Dendritic cell treated with granulocyte-macrophage colony-stimulating factor and Interleukin-4, amounts not matched to agents 40 ng/mL and 50 ng/mL, for 4 days (primary cell): ENCODE measurements at regions not wholly inside any gene's neighbourhood (a gene's known extent, or its start where the extent isn't known, plus 50 kb on each side); places are given as distances from the start of the nearest gene placed in this dataset.

Experiments
- H3K27ac Mint-ChIP-seq: one replicate; pipeline ENCODE4 v1.8.0; 2022; ENCODE audit warnings: mild to moderate bottlenecking, mixed read lengths
- H3K27me3 Mint-ChIP-seq: one replicate; pipeline ENCODE4 v1.8.0; 2022; ENCODE audit warnings: mild to moderate bottlenecking, mixed read lengths
- H3K36me3 Mint-ChIP-seq: one replicate; pipeline ENCODE4 v1.8.0; 2022; ENCODE audit warnings: low read depth, mixed read lengths
- H3K4me1 Mint-ChIP-seq: one replicate; pipeline ENCODE4 v1.8.0; 2022; ENCODE audit warnings: low read depth, mixed read lengths
- H3K4me3 Mint-ChIP-seq: one replicate; pipeline ENCODE4 v1.8.0; 2022; ENCODE audit warnings: mild to moderate bottlenecking, moderate library complexity, mixed read lengths
- H3K9me3 Mint-ChIP-seq: one replicate; pipeline ENCODE4 v1.8.0; 2022; ENCODE audit warnings: mixed read lengths
- intact Hi-C: fragments of 100-400 bp; cut with micrococcal nuclease; formaldehyde crosslinking; loops from one replicate; pipeline ENCODE4 v1.15.0; 2022

- no peak overlapping the region for H3K4me3 Mint-ChIP-seq
- no peak overlapping the region for H3K27ac Mint-ChIP-seq
- intact Hi-C loops: no loop called here
- H3K27me3 Mint-ChIP-seq: peaks cover 5% of the 10 kb centered on the region
- H3K4me1 Mint-ChIP-seq: no peaks in the 10 kb centered on the region
- peaks cover 12% of the 10 kb centered on the region for H3K9me3 Mint-ChIP-seq
- no peaks in the 10 kb centered on the region for H3K36me3 Mint-ChIP-seq
These were observed 147.1 kb upstream of the SLC30A5 start for GRCh38 chr5:68946728-68947127.

GRCh38 chr5:68947986-68948385 lies 145.8 kb upstream of the SLC30A5 start:
- H3K27ac Mint-ChIP-seq: no peak overlapping the region
- H3K9me3 Mint-ChIP-seq: peaks cover 3% of the 10 kb centered on the region
- no peaks in the 10 kb centered on the region for H3K36me3 Mint-ChIP-seq
- peaks cover 5% of the 10 kb centered on the region for H3K27me3 Mint-ChIP-seq
- intact Hi-C loops: no loop called here
- H3K4me1 Mint-ChIP-seq: no peaks in the 10 kb centered on the region
- no peak overlapping the region for H3K4me3 Mint-ChIP-seq

- intact Hi-C loops: no loop called here
- Mint-ChIP-seq H3K9me3 (no peaks in the 10 kb centered on the region), H3K4me1 (no peaks in the 10 kb centered on the region), H3K36me3 (no peaks in the 10 kb centered on the region), H3K4me3 (no peak overlapping the region), H3K27me3 (peaks cover 5% of the 10 kb centered on the region), H3K27ac (no peak overlapping the region)
These were observed 144.6 kb upstream of the SLC30A5 start for GRCh38 chr5:68949256-68949655.

DNA sequence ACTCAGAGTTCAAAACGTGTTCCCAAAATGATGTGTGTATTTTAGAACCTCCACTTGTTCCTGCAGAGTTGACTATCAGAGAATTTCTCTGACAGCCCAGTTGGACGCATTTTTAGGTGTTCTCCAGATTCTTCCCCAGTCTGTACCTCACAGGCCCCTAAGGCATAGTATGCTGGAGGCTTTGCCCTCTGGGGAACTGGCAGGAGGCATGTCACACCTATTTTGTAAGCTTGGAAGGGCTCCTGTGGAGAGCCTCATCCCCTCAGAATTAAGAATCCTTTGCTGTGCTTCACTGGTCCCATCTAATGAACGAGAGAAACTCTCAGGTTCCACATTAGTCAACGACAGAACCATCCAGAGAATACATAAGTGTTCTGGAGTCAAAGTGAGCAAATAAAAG lies 144.1 kb upstream of the SLC30A5 start:
- H3K9me3 Mint-ChIP-seq: no peaks in the 10 kb centered on the region
- no peaks in the 10 kb centered on the region for H3K36me3 Mint-ChIP-seq
- no peak overlapping the region for H3K4me3 Mint-ChIP-seq
- no peaks in the 10 kb centered on the region for H3K4me1 Mint-ChIP-seq
- intact Hi-C loops: no loop called here
- no peak overlapping the region for H3K27ac Mint-ChIP-seq
- H3K27me3 Mint-ChIP-seq: peaks cover 5% of the 10 kb centered on the region

DNA sequence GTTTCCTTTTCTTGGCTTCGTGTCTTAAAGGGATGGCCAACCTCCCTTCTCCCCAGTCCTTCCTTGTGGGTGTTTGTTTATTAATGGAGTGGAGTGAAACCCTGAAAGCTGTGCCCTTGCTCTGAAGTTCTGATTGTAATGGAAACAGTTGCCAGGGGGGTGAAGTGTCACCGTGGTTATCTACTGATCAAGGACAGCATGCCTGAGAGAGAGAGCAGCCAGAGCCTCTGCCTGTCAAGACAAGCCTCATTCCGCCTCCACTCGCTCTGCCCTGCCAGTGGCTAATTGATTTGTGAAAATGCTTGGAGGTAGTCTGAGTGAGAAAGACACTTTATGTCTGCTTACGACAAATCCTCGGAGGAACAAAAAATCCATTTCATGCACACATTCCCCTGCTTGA lies 143.7 kb upstream of the SLC30A5 start:
- Mint-ChIP-seq H3K36me3 (no peaks in the 10 kb centered on the region), H3K27me3 (peaks cover 5% of the 10 kb centered on the region), H3K9me3 (no peaks in the 10 kb centered on the region), H3K27ac (no peak overlapping the region), H3K4me1 (no peaks in the 10 kb centered on the region), H3K4me3 (no peak overlapping the region)
- intact Hi-C loops: no loop called here

GRCh38 chr5:68950930-68951329 lies 142.9 kb upstream of the SLC30A5 start:
- Mint-ChIP-seq H3K9me3 (no peaks in the 10 kb centered on the region), H3K4me1 (no peaks in the 10 kb centered on the region), H3K36me3 (no peaks in the 10 kb centered on the region), H3K27ac (no peak overlapping the region), H3K4me3 (no peak overlapping the region), H3K27me3 (peaks cover 5% of the 10 kb centered on the region)
- intact Hi-C loops: no loop called here

- no peaks in the 10 kb centered on the region for H3K36me3 Mint-ChIP-seq
- H3K4me1 Mint-ChIP-seq: no peaks in the 10 kb centered on the region
These were observed 140.5 kb upstream of the SLC30A5 start for GRCh38 chr5:68953231-68953874.

DNA sequence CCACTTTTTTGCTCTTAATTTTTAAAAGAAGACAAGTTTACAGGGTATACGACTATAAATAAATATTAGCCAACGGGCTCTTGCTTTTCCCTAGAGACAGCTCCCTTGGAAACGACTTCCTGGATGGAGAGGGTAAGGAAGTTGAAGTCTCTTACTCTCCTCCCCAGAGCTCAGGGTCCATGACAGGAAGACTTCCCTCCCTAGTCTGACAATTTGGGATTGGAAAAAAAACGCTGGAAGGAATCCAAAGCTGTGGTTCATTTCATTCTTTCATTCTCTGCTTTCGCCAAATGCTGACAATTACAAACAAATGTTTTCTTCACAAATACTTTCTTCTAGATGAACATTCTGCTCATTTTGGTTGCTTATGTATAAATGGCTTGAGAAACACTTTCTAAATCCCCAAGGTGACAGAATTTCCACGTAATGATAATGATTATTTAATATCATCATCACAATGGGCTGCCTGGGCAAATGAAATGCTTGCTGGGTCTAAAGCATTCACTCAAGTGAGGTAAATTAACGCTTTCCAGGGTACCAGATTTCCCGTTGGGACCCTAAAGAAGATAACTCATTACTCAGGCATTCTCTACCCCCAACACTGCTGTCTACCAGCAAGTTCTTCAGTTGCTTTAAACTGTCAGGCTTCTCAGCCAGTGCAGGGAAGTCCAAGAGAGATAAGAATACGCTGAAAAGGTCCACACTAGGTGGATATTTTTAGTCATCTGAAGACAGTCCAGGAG lies 139.8 kb upstream of the SLC30A5 start:
- Mint-ChIP-seq H3K4me3 (no peak overlapping the region), H3K27ac (no peak overlapping the region), H3K4me1 (no peaks in the 10 kb centered on the region), H3K9me3 (no peaks in the 10 kb centered on the region), H3K36me3 (no peaks in the 10 kb centered on the region), H3K27me3 (peaks cover 5% of the 10 kb centered on the region)
- intact Hi-C loops: no loop called here

More at GRCh38 chr5:68953231-68953874, 140.5 kb upstream of the SLC30A5 start:
- H3K27ac Mint-ChIP-seq: no peak overlapping the region
- peaks cover 5% of the 10 kb centered on the region for H3K27me3 Mint-ChIP-seq
- no peaks in the 10 kb centered on the region for H3K9me3 Mint-ChIP-seq
- H3K4me3 Mint-ChIP-seq: no peak overlapping the region
- intact Hi-C loops: no loop called here

GRCh38 chr5:68954618-68954910 lies 139.2 kb upstream of the SLC30A5 start:
- Mint-ChIP-seq H3K4me3 (no peak overlapping the region), H3K27ac (no peak overlapping the region), H3K36me3 (no peaks in the 10 kb centered on the region), H3K9me3 (no peaks in the 10 kb centered on the region), H3K4me1 (no peaks in the 10 kb centered on the region), H3K27me3 (peaks cover 4% of the 10 kb centered on the region)
- intact Hi-C loops: no loop called here

DNA sequence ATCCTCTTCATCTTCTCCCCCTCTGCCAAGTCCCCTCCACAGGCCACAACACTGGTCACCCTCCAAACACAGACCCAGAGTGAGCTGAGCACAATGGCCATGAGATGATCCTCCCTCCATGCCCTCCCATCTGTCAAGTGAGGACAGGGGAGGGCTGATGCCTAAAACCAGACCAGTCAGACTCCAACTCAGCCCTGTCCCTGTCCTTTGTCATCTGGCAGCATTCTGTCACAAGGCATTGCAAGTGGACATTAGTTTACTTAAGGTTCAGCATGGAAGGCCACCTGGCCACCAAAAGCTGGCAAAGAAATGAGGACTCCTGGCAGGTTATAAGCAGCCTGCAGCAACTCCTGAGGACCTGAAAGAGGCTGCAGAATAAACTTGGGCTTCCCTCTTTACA lies 136.2 kb upstream of the SLC30A5 start:
- H3K4me1 Mint-ChIP-seq: peaks cover under 1% of the 10 kb centered on the region
- intact Hi-C loops: no loop called here
- no peaks in the 10 kb centered on the region for H3K36me3 Mint-ChIP-seq

GRCh38 chr5:68958428-68958827 lies 135.4 kb upstream of the SLC30A5 start:
- peaks cover 5% of the 10 kb centered on the region for H3K4me1 Mint-ChIP-seq

More for the DNA sequence above, 136.2 kb upstream of the SLC30A5 start:
- Mint-ChIP-seq H3K4me3 (no peak overlapping the region), H3K9me3 (no peaks in the 10 kb centered on the region), H3K27me3 (no peaks in the 10 kb centered on the region), H3K27ac (no peak overlapping the region)

GRCh38 chr5:68960456-68960855 lies 133.4 kb upstream of the SLC30A5 start:
- H3K27me3 Mint-ChIP-seq: no peaks in the 10 kb centered on the region
- no peak overlapping the region for H3K27ac Mint-ChIP-seq
- H3K4me1 Mint-ChIP-seq: peaks cover 5% of the 10 kb centered on the region
- H3K9me3 Mint-ChIP-seq: no peaks in the 10 kb centered on the region
- H3K4me3 Mint-ChIP-seq: no peak overlapping the region
- intact Hi-C loops: loop anchor here (10.0 kb wide), 1 partner anchor 496 kb away; no protein-coding TSS in a partner anchor
- H3K36me3 Mint-ChIP-seq: no peaks in the 10 kb centered on the region

More at GRCh38 chr5:68958428-68958827, 135.4 kb upstream of the SLC30A5 start:
- Mint-ChIP-seq H3K27ac (no peak overlapping the region), H3K9me3 (no peaks in the 10 kb centered on the region), H3K27me3 (no peaks in the 10 kb centered on the region), H3K36me3 (no peaks in the 10 kb centered on the region), H3K4me3 (no peak overlapping the region)
- intact Hi-C loops: no loop called here

GRCh38 chr5:68960961-68961360 lies 132.9 kb upstream of the SLC30A5 start:
- H3K27me3 Mint-ChIP-seq: no peaks in the 10 kb centered on the region
- no peak overlapping the region for H3K27ac Mint-ChIP-seq
- no peaks in the 10 kb centered on the region for H3K9me3 Mint-ChIP-seq
- H3K36me3 Mint-ChIP-seq: no peaks in the 10 kb centered on the region
- H3K4me3 Mint-ChIP-seq: no peak overlapping the region
- intact Hi-C loops: loop anchor here (10.0 kb wide), 1 partner anchor 496 kb away; no protein-coding TSS in a partner anchor
- H3K4me1 Mint-ChIP-seq: peaks cover 5% of the 10 kb centered on the region

- intact Hi-C loops: loop anchor here (2.0 to 10.0 kb wide), 2 partner anchors 497 to 675 kb away; no protein-coding TSS in a partner anchor
- Mint-ChIP-seq H3K9me3 (no peaks in the 10 kb centered on the region), H3K36me3 (no peaks in the 10 kb centered on the region), H3K27me3 (no peaks in the 10 kb centered on the region), H3K27ac (no peak overlapping the region), H3K4me1 (peaks cover 5% of the 10 kb centered on the region), H3K4me3 (no peak overlapping the region)
These were observed 132.1 kb upstream of the SLC30A5 start for GRCh38 chr5:68961762-68962161.
